Liver (tissue), 8 donors: ENCODE measurements at regions not wholly inside any gene's neighbourhood (a gene's known extent, or its start where the extent isn't known, plus 50 kb on each side); places are given as distances from the start of the nearest gene placed in this dataset.

ENCODE experiments used
- DNase-seq: peaks from one replicate; pipeline ENCODE4 v3.0.0-alpha.2; 2017; ENCODE audit warnings: low spot score
- H3K27ac ChIP-seq, 2 donors: one replicate each; pipeline ENCODE4 v1.7.0; 2013; ENCODE audit warnings: inconsistent platforms in 2 of 2, low read length in 2 of 2, control low read depth in 1 of 2, low read depth in 1 of 2, mild to moderate bottlenecking in 1 of 2
- H3K27me3 ChIP-seq, 4 donors: one replicate each; pipeline versions ENCODE4 v1.6.1 to v1.7.0; 2013; ENCODE audit warnings: low read length in 3 of 4, inconsistent platforms in 1 of 4, mild to moderate bottlenecking in 1 of 4, moderate library complexity in 1 of 4; ENCODE audit not compliant: control insufficient read depth in 4 of 4, insufficient read depth in 4 of 4
- H3K36me3 ChIP-seq, 4 donors: one replicate each; pipeline versions ENCODE4 v1.6.1 to v1.7.0; 2013; ENCODE audit warnings: low read length in 3 of 4, mild to moderate bottlenecking in 3 of 4, low read depth in 1 of 4, moderate library complexity in 1 of 4; ENCODE audit not compliant: control insufficient read depth in 4 of 4, insufficient read depth in 3 of 4
- H3K4me1 ChIP-seq, 4 donors: one replicate each; pipeline versions ENCODE4 v1.6.1 to v1.7.0; 2013; ENCODE audit warnings: low read length in 3 of 4, mild to moderate bottlenecking in 3 of 4, moderate library complexity in 1 of 4; ENCODE audit not compliant: control insufficient read depth in 4 of 4, insufficient read depth in 4 of 4
- H3K4me3 ChIP-seq, 3 donors: one replicate each; pipeline versions ENCODE4 v1.6.1 to v1.7.0; 2013; ENCODE audit warnings: low read length in 3 of 3, control low read depth in 1 of 3, low read depth in 1 of 3, mild to moderate bottlenecking in 1 of 3
- H3K9ac ChIP-seq, 2 donors: one replicate each; pipeline ENCODE4 v1.7.0; 2013; ENCODE audit warnings: low read length in 2 of 2, mild to moderate bottlenecking in 2 of 2, moderate library complexity in 2 of 2, control low read depth in 1 of 2, low read depth in 1 of 2
- H3K9me3 ChIP-seq, 4 donors: one replicate each; pipeline versions ENCODE4 v1.6.1 to v1.7.0; 2013; ENCODE audit warnings: low read length in 3 of 4; ENCODE audit not compliant: control insufficient read depth in 4 of 4
- CTCF ChIP-seq: fragments of 150-350 bp; IDR thresholded peaks from 2 replicates; pipeline ENCODE4 v1.5.1; 2017; ENCODE audit warnings: improper control_type of control experiment, low read depth, low read length; ENCODE audit not compliant: missing input control
- FOXA2 ChIP-seq: IDR thresholded peaks from 2 replicates; pipeline ENCODE4 v1.6.1; 2016; ENCODE audit warnings: antibody characterized with exemption
- GABPA ChIP-seq, 2 donors: IDR thresholded peaks in 1 of 2; conservative IDR thresholded peaks in 1 of 2; 2 replicates each; pipeline ENCODE4 v1.6.1; 2016; ENCODE audit warnings: antibody characterized with exemption in 2 of 2, mild to moderate bottlenecking in 1 of 2, moderate library complexity in 1 of 2
- HNF4A ChIP-seq, 2 donors: conservative IDR thresholded peaks; 2 replicates each; pipeline ENCODE4 v1.6.1; 2016; ENCODE audit warnings: antibody characterized with exemption in 2 of 2, mild to moderate bottlenecking in 2 of 2
- HNF4G ChIP-seq: IDR thresholded peaks from 2 replicates; pipeline ENCODE4 v1.6.1; 2016; ENCODE audit warnings: antibody characterized with exemption
- MAX ChIP-seq: IDR thresholded peaks from 2 replicates; pipeline ENCODE4 v1.6.1; 2016; ENCODE audit warnings: antibody characterized with exemption
- RAD21 ChIP-seq, 2 donors: IDR thresholded peaks; 2 replicates each; pipeline ENCODE4 v1.6.1; 2016; ENCODE audit warnings: antibody characterized with exemption in 2 of 2, mild to moderate bottlenecking in 2 of 2
- REST ChIP-seq: IDR thresholded peaks from 2 replicates; pipeline ENCODE4 v1.6.1; 2016; ENCODE audit warnings: antibody characterized with exemption, mild to moderate bottlenecking
- RXRA ChIP-seq, 2 donors: IDR thresholded peaks; 2 replicates each; pipeline ENCODE4 v1.6.1; 2017 to 2018; ENCODE audit warnings: antibody characterized with exemption in 2 of 2, mild to moderate bottlenecking in 1 of 2
- SP1 ChIP-seq: IDR thresholded peaks from 2 replicates; pipeline ENCODE4 v1.6.1; 2018; ENCODE audit warnings: antibody characterized with exemption, mild to moderate bottlenecking
- TAF1 ChIP-seq: conservative IDR thresholded peaks from 2 replicates; pipeline ENCODE4 v1.6.1; 2016; ENCODE audit warnings: antibody characterized with exemption, mild to moderate bottlenecking
- YY1 ChIP-seq: IDR thresholded peaks from 2 replicates; pipeline ENCODE4 v1.6.1; 2016; ENCODE audit warnings: antibody characterized with exemption, mild to moderate bottlenecking
- WGBS: extraction: QIAGEN DNeasy Blood & Tissue Kit; methylation state at CpG from one replicate; pipeline ENCODE4 v1.1.7; 2013; 5-methylcytosine and 5-hydroxymethylcytosine counted together
- donor health status: healthy.
- donor health status: healthy.
- donor health status: healthy.
- donor health status: healthy.
- donor health status: healthy.

GRCh38 chr19:31140717-31141116 lies 208.5 kb downstream of the TSHZ3 start:
- Histone ChIP-seq H3K27ac (no peak overlapping the region), H3K4me1 (no peaks in the 10 kb centered on the region), H3K27me3 (peaks cover 0 to 2% (median 0%) of the 10 kb centered on the region in 4 donors), H3K36me3 (no peaks in the 10 kb centered on the region), H3K4me3 (no peak overlapping the region), H3K9ac (no peak overlapping the region), H3K9me3 (no peaks in the 10 kb centered on the region)
- 46% methylated on average over 6 of the region's 6 CpGs for WGBS
- TF ChIP-seq HNF4A (conservative IDR thresholded peaks at IDR 0.05): no peak
- no peak for DNase-seq

GRCh38 chr19:31139871-31140505 lies 209.2 kb downstream of the TSHZ3 start:
- TF ChIP-seq MAX (no peak), RAD21 (IDR thresholded peaks at IDR 0.05) (no peak), YY1 (no peak), TAF1 (no peak), FOXA2 (no peak), GABPA (IDR thresholded peaks at IDR 0.05 in 1 of 2, conservative IDR thresholded peaks at IDR 0.05 in 1 of 2) (no peak), SP1 (no peak), HNF4G (no peak), REST (no peak)
- H3K4me3 ChIP-seq: no peak overlapping the region
- H3K9ac ChIP-seq: no peak overlapping the region
- H3K4me1 ChIP-seq: no peaks in the 10 kb centered on the region
- H3K27me3 ChIP-seq: peaks cover 0 to 2% (median 0%) of the 10 kb centered on the region in 4 donors
- DNase-seq: no peak
- no peaks in the 10 kb centered on the region for H3K36me3 ChIP-seq
- WGBS: 78% methylated on average over 9 of the region's 9 CpGs
- no peak overlapping the region for H3K27ac ChIP-seq
- H3K9me3 ChIP-seq: no peaks in the 10 kb centered on the region

- no peaks in the 10 kb centered on the region for H3K4me1 ChIP-seq
- no peaks in the 10 kb centered on the region for H3K9me3 ChIP-seq
- DNase-seq: no peak
- no peak overlapping the region for H3K4me3 ChIP-seq
- H3K9ac ChIP-seq: no peak overlapping the region
- H3K27me3 ChIP-seq: peaks cover 0 to 6% (median 0%) of the 10 kb centered on the region in 4 donors
- H3K27ac ChIP-seq: no peak overlapping the region
- TF ChIP-seq REST: no peak
- no peak for TF ChIP-seq RAD21 (IDR thresholded peaks at IDR 0.05)
- TF ChIP-seq RXRA (IDR thresholded peaks at IDR 0.05): no peak
- no peak for TF ChIP-seq CTCF
- TF ChIP-seq TAF1: no peak
- TF ChIP-seq HNF4G: no peak
- TF ChIP-seq SP1: no peak
- no peaks in the 10 kb centered on the region for H3K36me3 ChIP-seq
- 91% methylated on average over 1 of the region's 1 CpG for WGBS
Measured at GRCh38 chr19:31138077-31138476, 211.2 kb downstream of the TSHZ3 start.
